ENCODE measurements at regions not wholly inside any gene's neighbourhood (a gene's known extent, or its start where the extent isn't known, plus 50 kb on each side); places are given as distances from the start of the nearest gene placed in this dataset.
"Not testable (repeated sequence)": the region's sequence is repeated elsewhere in the genome, so short reads cannot be mapped to it uniquely, and the experiment has no call there.

GRCh38 chr1:169044971-169045370 is 61.5 kb upstream of the ATP1B1 start:
- in situ Hi-C loops (cut with HindIII; ENCODE audit: low sequenced_read_pairs): no loop called here
- TF ChIP-seq, protein P1, sequence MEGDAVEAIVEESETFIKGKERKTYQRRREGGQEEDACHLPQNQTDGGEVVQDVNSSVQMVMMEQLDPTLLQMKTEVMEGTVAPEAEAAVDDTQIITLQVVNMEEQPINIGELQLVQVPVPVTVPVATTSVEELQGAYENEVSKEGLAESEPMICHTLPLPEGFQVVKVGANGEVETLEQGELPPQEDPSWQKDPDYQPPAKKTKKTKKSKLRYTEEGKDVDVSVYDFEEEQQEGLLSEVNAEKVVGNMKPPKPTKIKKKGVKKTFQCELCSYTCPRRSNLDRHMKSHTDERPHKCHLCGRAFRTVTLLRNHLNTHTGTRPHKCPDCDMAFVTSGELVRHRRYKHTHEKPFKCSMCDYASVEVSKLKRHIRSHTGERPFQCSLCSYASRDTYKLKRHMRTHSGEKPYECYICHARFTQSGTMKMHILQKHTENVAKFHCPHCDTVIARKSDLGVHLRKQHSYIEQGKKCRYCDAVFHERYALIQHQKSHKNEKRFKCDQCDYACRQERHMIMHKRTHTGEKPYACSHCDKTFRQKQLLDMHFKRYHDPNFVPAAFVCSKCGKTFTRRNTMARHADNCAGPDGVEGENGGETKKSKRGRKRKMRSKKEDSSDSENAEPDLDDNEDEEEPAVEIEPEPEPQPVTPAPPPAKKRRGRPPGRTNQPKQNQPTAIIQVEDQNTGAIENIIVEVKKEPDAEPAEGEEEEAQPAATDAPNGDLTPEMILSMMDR (IDR thresholded peaks at IDR 0.05; ENCODE audit: low read depth, low read length): no peak
- H3K4me3 ChIP-seq (ENCODE audit: low read depth, low read length): no peak overlapping the region
- DNase-seq (ENCODE audit: low read depth, low spot score): no peak

GRCh38 chr1:169046671-169047070 is 59.8 kb upstream of the ATP1B1 start:
- in situ Hi-C loops (cut with HindIII; ENCODE audit: low sequenced_read_pairs): no loop called here
- DNase-seq (ENCODE audit: low read depth, low spot score): no peak

GRCh38 chr1:169047074-169047473 is 59.4 kb upstream of the ATP1B1 start:
- in situ Hi-C loops (cut with HindIII; ENCODE audit: low sequenced_read_pairs): no loop called here
- no peak for DNase-seq (ENCODE audit: low read depth, low spot score)
- H3K4me3 ChIP-seq (ENCODE audit: low read depth, low read length): no peak overlapping the region
- TF ChIP-seq, protein P1 (IDR thresholded peaks at IDR 0.05; ENCODE audit: low read depth, low read length): no peak

More at GRCh38 chr1:169046671-169047070, 59.8 kb upstream of the ATP1B1 start:
- no peak overlapping the region for H3K4me3 ChIP-seq (ENCODE audit: low read depth, low read length)
- TF ChIP-seq, protein P1 (IDR thresholded peaks at IDR 0.05; ENCODE audit: low read depth, low read length): no peak

- in situ Hi-C loops (cut with HindIII; ENCODE audit: low sequenced_read_pairs): no loop called here
- DNase-seq (ENCODE audit: low read depth, low spot score): no peak
- TF ChIP-seq, protein P1 (IDR thresholded peaks at IDR 0.05; ENCODE audit: low read depth, low read length): no peak
Observed at GRCh38 chr1:169048043-169048442, 58.4 kb upstream of the ATP1B1 start.

GRCh38 chr1:169049258-169049938 is 57.1 kb upstream of the ATP1B1 start:
- in situ Hi-C loops (cut with HindIII; ENCODE audit: low sequenced_read_pairs): no loop called here
- TF ChIP-seq, protein P1 (IDR thresholded peaks at IDR 0.05; ENCODE audit: low read depth, low read length): no peak
- no peak for DNase-seq (ENCODE audit: low read depth, low spot score)
- H3K4me3 ChIP-seq (ENCODE audit: low read depth, low read length): no peak overlapping the region

More at GRCh38 chr1:169048043-169048442, 58.4 kb upstream of the ATP1B1 start:
- H3K4me3 ChIP-seq (ENCODE audit: low read depth, low read length): no peak overlapping the region

DNA sequence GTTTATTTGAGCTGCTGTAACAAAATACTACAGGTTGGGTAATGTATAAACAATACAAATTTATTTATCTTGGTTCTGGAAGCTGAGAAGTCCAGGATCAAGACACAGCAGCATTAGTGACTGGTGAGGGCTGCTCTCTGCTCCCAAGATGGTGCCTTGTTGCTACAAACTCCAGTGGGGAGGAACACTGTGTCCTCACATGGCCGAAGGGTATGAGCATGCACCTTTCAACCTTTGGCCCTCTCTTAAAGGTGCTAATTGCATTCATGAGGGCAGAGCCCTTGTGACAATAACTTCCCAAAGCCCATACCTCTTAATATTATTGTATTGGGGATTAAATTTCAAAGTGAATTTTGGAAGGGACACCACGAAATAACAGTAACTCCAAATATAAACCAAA is 55.3 kb upstream of the ATP1B1 start:
- in situ Hi-C loops (cut with HindIII; ENCODE audit: low sequenced_read_pairs): no loop called here
- no peak overlapping the region for H3K4me3 ChIP-seq (ENCODE audit: low read depth, low read length)
- DNase-seq (ENCODE audit: low read depth, low spot score): no peak
- TF ChIP-seq, protein P1 (IDR thresholded peaks at IDR 0.05; ENCODE audit: low read depth, low read length): no peak

GRCh38 chr1:169052171-169052570 is 54.3 kb upstream of the ATP1B1 start:
- in situ Hi-C loops (cut with HindIII; ENCODE audit: low sequenced_read_pairs); H3K4me3 ChIP-seq (ENCODE audit: low read depth, low read length); DNase-seq (ENCODE audit: low read depth, low spot score): not testable (repeated sequence)
